HG03432 (cell line): ENCODE measurements at regions not wholly inside any gene's neighbourhood (a gene's known extent, or its start where the extent isn't known, plus 50 kb on each side); places are given as distances from the start of the nearest gene placed in this dataset.
A peak's percentile ranks its signal among the peaks of the same experiment; 100 is the strongest.

Source experiments
- ATAC-seq: cut with Tn5 transposase; IDR thresholded peaks from one replicate; pipeline ENCODE4 v1.9.1; 2021; ENCODE audit warnings: mild to moderate bottlenecking, moderate library complexity; ENCODE audit not compliant: unreplicated experiment

DNA sequence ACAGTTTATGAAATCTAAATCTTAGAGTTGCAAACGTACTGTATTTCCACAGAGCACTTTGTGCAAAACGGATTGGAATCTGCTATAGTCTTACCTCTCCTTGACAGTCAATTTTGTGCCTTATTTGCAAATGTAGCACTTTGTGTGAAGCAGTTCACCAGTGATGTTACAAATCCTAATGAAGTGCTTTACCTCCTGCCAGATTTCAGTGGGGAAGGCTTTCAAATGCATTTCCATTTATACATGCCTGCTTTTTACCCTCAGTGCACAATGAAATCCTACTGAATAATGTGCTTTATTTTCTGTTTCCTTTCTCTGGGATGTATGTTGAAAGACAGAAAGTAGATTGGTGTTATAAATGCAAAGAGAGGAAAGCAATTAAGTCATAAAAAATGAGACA is 2141.6 kb upstream of the C9orf72 start:
- no peak for ATAC-seq

DNA sequence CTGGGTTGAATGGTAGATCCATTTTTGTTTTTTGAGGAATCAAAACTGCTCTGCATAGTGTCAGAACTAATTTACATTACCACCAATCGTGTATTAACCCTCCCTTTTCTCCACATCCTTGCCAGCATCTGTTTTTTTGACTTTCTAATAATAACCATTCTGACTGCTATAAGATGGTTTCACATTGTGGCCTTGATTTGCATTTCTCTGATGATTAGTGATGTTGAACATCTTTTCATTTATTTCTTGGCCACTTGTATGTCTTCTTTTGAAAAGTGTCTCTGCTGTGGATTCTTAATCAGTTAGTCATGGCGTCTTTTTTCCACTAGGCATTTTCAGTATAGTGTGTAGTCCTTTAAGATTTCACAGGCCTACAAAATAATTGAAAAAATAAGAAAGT is 2144.3 kb upstream of the C9orf72 start:
- peak; percentile 81 for ATAC-seq

DNA sequence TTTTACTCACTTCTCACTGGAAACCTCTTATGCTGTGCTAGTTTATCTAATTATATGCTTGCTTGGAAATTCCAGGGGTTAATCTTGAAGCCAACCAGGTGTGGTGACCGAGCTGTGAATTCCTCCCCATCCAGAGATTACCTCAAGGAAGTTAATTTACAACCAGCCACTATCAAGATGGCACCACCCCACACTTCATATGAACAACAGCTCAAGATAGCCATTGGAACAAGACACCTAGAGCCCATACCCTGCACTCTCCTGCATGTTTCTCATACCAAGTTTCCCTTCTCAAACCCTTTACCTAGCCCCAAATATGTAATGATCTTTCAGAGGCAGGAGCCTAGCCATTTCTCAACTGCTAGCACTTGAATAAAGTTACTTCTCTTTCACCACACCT is 2156.9 kb upstream of the C9orf72 start:
- ATAC-seq, result no peak

DNA sequence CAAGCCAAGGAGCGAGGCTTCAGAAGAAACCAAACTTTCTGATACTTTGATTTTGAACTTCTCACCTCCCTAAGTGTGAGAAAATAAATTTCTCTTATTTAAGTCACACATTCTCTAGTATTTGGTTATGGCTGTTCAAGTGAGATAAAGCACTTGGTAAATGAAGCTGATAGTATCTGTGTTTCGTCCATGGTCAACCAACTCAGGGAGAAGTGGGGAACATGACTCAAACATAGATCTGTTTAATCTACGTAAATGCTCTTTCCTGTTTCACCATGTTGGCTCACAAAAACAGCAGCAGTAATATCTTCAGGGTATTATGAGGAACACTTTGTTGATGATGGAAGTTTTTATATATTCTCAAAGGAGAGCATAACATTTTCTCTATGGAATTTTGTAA is 2167.2 kb upstream of the C9orf72 start:
- no peak for ATAC-seq

DNA sequence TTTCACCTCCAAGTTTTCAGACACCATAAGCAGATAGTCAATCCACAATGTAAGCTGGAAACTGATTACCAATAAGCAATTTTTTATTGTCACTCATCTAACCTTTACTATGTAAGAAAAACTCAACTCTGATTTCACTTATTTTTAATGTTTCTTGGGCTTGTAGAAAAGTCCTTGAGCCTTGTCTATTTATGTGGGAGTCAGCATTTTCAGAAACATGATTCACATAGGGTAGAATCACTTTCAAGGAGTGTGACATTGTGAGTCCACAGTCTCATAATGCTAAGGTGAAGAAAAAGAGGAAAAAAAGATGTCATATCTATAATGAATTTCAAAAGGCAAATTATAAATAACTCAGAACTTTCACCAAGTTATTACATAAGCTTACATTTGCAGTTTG is 2167.9 kb upstream of the C9orf72 start:
- ATAC-seq, result no peak

DNA sequence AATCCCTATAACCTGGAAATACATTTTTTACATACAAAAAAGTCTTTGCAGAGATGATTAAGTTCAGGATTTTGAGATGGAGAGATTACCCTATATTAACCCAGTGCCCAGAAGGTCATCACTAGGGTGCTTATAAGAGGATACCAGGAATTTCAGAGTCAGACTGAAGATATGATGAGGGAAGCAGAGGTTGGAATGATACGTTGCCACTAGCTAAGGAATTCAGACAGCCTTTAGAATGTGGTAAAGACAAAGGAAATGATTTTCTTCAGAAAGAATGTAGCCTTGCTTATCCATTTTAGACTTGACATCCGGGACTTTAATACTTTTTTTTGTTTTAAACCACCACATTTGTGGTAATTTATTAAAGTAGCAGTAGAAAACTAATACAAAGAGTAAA is 2176.8 kb upstream of the C9orf72 start:
- no peak for ATAC-seq

DNA sequence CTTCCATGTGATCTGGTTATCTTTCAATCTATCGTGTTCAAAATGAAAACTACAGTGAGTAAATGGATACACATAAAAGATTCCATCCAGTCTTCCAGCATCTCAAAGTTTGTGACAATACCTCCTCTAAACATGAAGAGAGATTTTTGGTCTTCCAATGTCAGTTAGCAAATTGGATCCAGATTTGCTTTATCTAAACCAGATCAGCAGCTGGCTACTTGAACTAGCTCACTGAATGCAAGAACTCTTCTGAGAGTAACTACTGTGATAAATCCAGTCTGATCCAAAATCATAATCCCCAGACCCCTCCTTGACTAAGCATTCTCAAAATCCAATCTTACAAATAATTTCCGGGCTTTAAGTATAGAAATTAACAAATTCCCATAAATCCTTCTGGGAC is 2177.9 kb upstream of the C9orf72 start:
- ATAC-seq, result no peak

DNA sequence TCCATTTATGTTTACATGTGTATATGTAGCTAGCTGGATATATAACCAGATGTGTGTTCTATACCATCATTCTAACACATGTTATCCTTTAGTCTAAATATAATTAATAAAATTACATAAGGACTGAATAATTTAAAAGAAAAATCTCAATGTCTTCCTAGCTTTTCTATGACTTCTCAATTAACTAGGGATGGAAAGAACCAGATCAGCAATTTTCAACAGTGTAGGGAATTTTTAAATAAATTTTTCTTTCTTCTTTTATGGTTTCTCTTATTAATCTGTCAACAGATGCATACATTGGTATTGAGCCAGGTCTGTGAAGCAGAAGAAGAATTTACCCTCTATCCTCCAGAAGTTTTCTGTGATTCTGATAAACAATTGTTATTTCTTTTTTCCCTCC is 2180.4 kb upstream of the C9orf72 start:
- ATAC-seq, result no peak

DNA sequence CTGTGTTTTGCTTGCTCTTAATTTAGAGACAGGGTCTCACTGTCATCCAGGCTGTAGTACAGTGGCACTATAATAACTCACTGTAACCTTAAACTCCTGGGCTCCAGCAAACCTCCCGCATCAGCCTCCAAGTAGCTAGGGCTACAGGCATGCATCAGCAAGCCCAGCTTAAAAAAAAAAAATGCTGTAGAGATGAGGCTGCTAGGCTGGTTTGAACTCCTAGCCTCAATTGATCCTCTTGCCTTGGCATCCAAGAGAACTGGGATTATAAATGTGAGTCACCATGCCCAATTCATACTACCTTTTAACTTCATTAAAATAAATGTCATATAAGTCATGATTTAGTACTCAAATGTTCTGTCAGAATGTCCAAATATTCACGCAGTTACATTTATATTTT is 2195.7 kb upstream of the C9orf72 start:
- no peak for ATAC-seq

DNA sequence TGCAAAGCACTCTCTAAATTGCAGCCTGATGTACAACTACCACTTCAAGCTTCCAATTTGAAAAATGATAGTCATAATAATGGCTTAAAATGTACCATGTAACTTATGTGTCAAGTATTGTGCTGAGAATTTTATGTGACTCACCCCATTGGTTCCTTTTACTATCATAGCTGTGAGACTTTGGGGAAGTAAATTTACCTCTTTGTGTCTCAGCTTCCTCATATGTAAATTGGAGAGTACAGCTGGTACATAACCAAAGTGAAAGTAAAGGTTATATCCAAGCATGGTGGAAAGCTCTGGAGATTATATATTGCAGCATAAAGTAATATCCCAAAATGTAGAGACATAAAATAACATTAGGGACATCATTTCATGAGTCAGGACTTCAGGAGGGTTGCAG is 2200.4 kb upstream of the C9orf72 start:
- ATAC-seq, result peak; percentile 84

DNA sequence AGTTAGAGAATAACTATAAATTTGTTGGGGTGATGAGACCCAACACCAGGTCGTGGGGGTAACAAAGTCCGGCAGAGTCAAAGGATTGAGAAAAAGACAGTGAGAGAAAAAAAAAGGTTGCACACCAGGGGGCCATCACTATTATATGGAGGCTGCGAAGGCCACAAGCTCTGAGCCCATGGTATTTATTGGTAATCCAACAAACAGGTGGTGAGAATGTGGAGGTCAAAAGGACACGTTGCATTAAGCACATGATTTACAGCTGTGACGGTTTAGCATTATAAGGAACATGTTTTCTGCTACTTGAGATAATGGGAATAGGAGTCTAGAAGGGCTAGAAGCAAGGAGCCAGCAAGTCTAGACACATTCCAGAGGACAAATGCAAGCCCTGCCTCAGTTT is 2202.2 kb upstream of the C9orf72 start:
- ATAC-seq, result no peak

DNA sequence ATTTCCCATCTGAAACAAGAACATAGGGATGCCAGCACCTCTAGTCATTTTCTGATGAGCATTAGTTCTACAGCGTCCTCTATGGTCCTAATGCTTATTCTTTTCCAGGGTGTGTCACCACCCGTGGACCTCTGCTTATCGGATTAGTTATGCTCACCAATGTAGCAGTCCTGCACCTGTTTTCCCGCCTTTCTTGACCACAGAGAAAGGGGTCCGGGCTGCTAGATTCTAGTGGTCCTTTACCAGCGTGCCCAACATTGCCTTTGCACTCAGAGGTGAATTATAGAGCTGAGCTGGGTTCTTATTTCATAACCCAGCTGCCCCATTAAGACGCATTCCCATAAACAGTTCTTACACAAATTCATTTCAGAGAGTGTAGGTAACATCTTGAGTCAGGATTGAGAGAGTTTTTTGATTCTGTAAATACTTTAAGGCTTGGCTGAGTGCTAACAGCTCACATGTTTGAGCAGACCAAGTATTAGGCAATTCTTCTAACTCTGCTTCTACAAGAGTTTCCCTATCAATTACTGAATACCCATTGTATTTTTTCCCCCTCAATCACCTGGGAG is 2205.1 kb upstream of the C9orf72 start:
- no peak for ATAC-seq

DNA sequence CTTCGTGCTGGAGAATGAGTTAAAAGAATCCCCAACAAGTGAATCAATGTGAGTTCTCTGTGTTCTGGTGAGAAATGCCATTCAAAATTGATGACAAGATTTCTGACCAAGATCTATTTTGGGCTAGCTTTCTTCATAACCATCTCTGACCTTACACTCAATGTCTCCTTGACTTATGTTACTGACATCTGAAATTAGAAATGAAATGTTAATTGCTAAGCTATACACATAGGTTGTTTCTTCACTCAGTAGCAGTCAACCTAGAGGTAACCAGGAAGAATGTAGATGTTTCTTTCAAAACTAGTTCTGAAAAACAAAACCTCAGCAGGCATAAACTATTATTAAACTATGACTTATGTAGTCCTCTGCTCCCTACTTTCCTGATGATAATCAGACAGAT is 2220.7 kb upstream of the C9orf72 start:
- peak; percentile 35 for ATAC-seq

DNA sequence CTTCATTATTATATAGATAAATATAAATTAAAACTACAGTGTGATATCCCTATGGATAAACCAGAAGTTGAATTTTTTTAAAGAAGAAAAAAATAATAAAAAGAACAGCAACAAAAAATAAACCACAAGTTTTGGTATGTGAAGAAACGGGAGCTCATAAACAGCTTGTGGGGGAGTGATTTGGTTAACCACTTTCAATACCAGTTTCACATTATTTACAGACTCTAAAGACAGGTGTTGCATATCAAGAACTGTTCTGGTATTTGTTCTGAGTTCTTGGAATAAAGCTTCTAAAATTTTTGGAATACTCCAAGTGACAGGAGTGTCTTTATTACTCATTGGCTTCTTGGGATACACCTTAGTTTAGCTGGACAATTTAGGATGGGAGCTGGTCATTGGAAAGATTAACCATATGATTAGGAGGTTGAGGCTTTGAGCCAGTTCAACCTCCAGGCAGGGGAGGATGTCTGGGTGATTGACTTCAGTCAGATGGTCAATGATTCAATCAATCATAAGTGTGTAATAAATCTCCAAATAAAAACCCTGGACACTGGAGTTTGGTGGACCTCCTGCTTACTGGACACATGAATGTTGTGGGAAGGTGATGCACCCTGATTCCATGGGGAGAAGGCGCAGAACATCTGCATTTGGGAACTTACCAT is 2223.1 kb upstream of the C9orf72 start:
- ATAC-seq, result peak; percentile 96

DNA sequence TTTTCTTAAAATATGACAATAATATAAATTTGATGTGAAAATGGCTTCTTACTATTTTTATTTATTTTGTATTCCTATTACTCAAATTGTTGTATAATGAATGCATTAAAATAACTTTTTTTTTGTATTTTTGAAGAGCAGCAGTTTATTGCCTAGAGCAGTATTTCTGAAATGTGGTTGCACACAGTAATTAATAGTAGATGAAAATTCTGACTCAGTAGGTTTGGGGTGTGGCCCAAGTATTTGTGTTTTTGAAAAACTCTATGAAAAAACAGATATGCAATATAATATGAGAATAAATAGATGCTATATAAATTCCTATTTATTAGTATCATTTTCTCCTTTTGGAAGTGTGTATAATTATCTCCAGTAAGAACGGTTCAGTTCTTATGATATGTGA is 2225.3 kb upstream of the C9orf72 start:
- ATAC-seq, result no peak

DNA sequence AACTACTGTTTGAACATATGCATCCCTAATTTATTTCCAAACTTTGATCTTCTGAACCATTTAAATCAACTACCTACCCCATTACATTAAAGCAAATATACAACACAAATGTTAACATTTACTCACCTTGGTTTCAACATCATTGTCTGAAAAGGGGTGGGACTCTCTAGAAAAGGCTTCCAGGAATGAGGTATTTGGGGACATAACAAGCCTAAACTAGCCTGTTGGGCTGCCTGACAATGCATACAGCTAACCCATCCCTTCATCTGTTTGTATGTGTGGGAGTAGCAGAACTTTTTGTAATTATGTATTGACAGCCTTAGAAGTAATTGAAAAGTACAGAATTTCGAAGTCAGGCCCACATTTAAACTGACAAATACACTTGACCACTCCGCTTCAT is 2225.9 kb upstream of the C9orf72 start:
- no peak for ATAC-seq

DNA sequence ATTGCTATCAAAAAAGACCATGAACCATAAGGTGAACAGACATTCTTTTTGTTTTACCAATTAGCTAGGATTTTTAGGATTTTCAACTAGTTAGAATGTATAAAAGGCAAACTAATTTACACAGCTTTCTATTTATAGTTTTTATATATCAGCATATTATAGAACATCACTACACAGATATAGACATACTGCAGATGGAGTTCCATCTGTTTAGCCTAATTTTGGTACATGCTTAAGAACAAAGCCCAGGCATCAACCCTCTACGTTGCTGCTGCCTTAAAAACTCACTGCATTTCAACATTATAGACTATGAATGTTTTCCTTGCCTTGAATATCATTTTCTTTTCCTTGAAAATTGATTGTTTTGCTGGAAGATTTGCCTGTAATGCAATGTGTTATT is 2227.5 kb upstream of the C9orf72 start:
- ATAC-seq, result no peak

DNA sequence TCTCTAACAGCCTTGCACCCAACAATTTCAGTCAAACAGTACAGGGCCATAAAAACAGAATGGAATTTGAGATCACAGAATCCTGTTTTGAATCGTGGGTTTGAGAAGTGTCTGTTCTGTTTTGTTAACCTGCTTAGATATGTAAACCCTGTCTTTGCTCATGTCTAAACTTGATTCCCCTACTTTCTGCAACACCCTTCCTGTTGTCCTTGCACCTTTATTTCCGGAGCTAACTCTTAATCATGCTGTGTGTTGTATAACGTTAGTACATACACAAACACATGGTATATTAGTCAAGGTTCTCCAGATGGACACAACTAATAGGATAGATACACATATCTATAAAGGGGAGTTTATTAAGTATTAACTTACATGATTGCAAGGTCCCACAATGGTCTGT is 2229.2 kb upstream of the C9orf72 start:
- ATAC-seq, result no peak

DNA sequence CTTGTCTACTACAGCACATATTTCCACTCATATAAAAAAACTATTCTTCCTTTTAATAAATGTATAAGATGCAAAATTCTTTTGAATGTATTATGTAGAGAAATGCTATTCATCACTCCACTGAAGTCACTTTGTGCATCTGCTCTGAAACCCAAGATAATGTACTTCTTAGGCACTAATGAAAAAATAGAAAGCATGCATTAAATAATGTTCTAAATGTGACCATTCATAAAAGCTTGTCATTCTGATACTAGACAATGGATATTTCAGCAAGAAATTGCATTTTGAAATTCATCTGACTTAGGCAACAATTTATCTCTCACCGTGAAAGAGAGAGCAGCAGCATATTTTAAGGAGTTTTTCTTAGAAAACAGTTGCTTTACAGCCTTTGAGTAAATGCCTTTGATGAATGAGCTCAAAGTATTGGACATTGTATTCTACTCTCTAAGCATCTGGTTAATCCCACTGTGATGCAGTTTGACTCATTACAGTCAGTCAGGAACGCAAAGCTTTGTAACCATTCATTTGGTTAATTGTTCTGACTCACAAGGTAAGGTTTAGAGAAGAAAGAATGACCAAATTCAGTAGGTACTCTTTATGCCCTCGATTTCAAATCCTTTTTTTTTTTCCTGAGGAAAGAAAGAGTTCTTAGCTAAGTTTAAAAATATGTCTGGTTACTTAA is 2233.8 kb upstream of the C9orf72 start:
- peak; percentile 78 for ATAC-seq

DNA sequence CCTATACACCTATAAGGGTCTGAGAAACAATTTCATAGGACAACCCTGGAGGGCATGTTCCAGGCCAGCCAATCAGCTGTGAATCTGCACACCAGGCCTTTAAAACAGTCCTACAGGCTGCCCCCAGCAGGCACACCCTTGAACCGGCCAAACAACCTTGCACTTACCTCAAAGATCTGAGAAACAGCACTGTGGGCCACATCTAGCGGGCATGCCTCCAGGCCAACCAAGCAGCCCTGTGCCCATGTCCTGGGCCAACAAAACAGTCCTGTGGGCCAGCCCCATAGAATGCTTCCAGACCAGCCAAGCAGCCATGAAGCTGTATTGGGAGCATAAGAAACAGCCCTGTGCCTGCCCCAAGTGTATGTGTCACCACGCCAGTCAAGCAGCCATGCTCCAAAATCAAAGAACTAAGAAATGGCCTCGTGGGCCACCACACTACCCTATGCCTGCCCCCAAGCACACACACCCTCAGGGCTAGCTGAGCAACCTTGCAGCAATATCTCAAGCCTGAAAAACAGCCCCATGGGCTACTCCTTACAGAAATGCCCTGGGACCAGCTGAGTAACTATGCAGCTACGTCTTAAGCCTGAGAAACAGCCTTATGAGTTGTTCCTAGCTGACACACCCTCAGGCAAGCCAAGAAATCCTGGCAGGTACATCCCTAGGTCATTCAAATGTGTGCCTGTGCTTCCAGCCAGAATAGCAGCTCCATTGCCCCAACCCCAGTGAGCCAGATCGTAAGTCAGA is 2243.8 kb upstream of the C9orf72 start:
- ATAC-seq, result no peak

DNA sequence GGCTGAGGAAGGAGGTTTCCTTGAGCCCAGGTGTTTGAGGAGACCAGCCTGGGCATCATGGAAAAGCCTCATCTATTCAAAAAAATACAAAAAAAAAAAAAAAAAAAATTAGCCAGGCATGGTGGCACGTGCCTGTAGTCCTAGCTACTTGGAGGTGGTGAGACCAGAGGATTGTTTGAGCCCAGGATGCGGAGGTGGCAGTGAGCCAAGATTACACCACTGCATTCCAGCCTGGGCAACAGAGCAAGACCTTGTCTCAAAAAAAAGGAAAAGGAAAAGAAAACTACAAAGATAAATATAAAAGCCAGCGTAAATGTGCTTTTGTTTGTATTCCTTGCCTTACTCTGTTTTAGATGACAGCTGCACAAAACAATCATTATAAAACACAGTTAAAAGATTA is 2249.2 kb upstream of the C9orf72 start:
- no peak for ATAC-seq

DNA sequence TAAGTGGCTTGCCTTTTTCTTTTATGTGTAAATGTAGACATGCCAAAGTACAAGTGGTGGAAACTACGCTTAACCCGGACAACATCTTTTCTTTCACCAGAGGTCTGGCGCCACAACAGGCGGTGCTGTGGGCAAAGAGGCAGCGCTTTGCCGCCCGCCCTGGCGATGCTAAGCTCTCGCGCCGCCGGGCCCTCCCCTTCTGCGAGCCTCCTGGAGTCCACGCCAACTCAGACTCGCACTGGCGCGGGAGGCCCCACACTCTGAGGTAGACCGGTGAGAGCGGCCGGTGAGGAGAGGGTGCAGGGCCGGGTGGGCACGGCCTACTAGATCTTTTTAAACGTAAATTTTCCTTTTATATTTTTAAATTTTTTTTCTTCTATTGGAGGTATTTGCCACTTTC is 2253.1 kb upstream of the C9orf72 start:
- ATAC-seq, result no peak
